ENCODE measurements at regions not wholly inside any gene's neighbourhood (a gene's known extent, or its start where the extent isn't known, plus 50 kb on each side); places are given as distances from the start of the nearest gene placed in this dataset.

- TF ChIP-seq CTCF (IDR thresholded peaks at IDR 0.05) (no peak), EZH2 (IDR thresholded peaks at IDR 0.05) (no peak)
Measured at GRCh38 chr2:181203412-181203811, 223.0 kb downstream of the UBE2E3 start.

Data from neural progenitor cell (in vitro differentiated cells).